BJ (cell line): ENCODE measurements at regions not wholly inside any gene's neighbourhood (a gene's known extent, or its start where the extent isn't known, plus 50 kb on each side); places are given as distances from the start of the nearest gene placed in this dataset.

ENCODE experiments used
- CTCF ChIA-PET: fragments of 350-600 bp; formaldehyde crosslinking; extraction: SDS; loops from one replicate; lab custom pipeline; 2021; ENCODE audit warnings: antibody characterized with exemption, inconsistent platforms; lab: Yijun Ruan, JAX
- POLR2A ChIA-PET: fragments of 300-600 bp; sonication (Branson Sonifier 250); formaldehyde crosslinking; extraction: SDS; loops from one replicate; lab custom pipeline; 2021; ENCODE audit warnings: antibody characterized with exemption; lab: Charles Lee
- DNase-seq: peaks from one replicate; pipeline ENCODE4 v3.0.0-alpha.2; 2011; ENCODE audit warnings: low read depth
- H3K27me3 ChIP-seq: 2 replicates; pipeline ENCODE4 v1.6.0; 2011; ENCODE audit warnings: low read length; ENCODE audit not compliant: control insufficient read depth, insufficient read depth
- H3K36me3 ChIP-seq: 2 replicates; pipeline ENCODE4 v1.5.1; 2011; ENCODE audit warnings: low read length; ENCODE audit not compliant: control insufficient read depth, insufficient read depth
- H3K4me3 ChIP-seq: 2 replicates; pipeline ENCODE4 v1.5.1; 2011; ENCODE audit warnings: low read depth, mild to moderate bottlenecking, control low read depth, low read length
- TF ChIP-seq, protein P1 (sequence below): IDR thresholded peaks from 2 replicates; pipeline ENCODE4 v1.5.1; 2011; ENCODE audit warnings: low read depth, mild to moderate bottlenecking, control low read depth, inconsistent platforms, low read length, moderate library complexity; ENCODE audit not compliant: insufficient read depth

DNA sequence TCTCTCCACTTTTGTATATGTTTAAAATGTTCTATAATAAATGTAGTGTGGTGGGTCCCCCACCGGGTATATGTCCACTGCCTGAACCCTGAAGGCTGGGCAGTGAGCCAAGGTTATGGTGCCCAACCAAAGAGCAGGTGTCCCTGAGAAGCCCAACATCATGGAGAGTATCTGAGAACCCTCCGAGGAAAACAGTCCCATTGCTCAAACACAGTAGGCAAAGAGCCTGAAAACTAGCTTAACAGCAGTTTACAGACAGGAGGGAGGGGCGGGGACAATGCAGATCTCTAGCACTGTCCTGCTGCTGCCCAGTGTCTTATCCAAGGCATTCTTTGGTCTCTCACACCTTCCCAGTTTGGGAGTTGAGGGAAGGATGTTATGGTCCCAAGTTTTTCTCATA lies 91.0 kb downstream of the TMPRSS5 start:
- POLR2A ChIA-PET: no interaction called here
- DNase-seq: no peak
- CTCF ChIA-PET: no interaction called here
- TF ChIP-seq, protein P1, sequence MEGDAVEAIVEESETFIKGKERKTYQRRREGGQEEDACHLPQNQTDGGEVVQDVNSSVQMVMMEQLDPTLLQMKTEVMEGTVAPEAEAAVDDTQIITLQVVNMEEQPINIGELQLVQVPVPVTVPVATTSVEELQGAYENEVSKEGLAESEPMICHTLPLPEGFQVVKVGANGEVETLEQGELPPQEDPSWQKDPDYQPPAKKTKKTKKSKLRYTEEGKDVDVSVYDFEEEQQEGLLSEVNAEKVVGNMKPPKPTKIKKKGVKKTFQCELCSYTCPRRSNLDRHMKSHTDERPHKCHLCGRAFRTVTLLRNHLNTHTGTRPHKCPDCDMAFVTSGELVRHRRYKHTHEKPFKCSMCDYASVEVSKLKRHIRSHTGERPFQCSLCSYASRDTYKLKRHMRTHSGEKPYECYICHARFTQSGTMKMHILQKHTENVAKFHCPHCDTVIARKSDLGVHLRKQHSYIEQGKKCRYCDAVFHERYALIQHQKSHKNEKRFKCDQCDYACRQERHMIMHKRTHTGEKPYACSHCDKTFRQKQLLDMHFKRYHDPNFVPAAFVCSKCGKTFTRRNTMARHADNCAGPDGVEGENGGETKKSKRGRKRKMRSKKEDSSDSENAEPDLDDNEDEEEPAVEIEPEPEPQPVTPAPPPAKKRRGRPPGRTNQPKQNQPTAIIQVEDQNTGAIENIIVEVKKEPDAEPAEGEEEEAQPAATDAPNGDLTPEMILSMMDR: no peak
- H3K27me3 ChIP-seq: no peaks in the 10 kb centered on the region
- no peaks in the 10 kb centered on the region for H3K36me3 ChIP-seq
- no peak overlapping the region for H3K4me3 ChIP-seq

DNA sequence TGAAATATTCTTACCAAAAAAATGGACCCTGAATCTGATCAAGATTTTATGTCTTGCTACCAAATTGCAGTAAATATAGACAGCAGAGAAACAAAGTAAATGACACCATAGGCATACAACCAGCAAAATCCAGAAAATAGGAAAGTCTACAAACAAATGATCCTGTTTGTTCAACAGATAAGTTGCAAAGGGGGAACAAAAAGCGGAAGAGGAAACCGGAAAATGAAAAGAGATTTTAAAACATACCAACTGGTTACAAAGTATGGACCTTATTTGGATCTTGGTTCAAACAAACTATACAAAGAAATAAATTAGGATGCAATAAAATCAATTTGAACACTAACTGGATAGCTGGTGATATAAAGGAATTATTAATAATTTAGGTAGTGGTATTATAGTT lies 92.0 kb downstream of the TMPRSS5 start:
- CTCF ChIA-PET: interaction anchor here (1.4 kb wide), 1 partner anchor 9 kb away, joined by 3 read pairs; no protein-coding TSS in a partner anchor
- DNase-seq: no peak
- no peaks in the 10 kb centered on the region for H3K36me3 ChIP-seq
- no peaks in the 10 kb centered on the region for H3K27me3 ChIP-seq
- H3K4me3 ChIP-seq: no peak overlapping the region
- TF ChIP-seq, protein P1: no peak
- POLR2A ChIA-PET: no interaction called here

DNA sequence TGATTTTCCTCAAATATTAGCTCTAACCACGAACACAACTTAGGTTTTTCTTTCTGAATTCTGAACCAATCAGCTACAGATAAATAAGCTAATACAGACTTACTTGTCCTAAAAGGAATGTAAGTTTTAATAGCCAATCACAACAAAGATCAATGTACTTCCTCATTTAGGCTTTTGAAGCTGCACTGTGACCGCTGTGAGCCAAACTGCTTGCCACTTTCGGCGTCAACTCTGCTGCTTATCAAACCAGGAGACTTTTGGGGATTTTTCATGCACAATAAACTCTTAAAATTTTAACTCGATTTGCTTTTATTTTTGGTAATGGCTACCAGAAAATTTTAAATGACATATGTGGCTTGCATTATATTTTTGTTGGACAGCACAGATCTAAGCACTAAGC lies 92.5 kb downstream of the TMPRSS5 start:
- Histone ChIP-seq H3K27me3 (no peaks in the 10 kb centered on the region), H3K4me3 (no peak overlapping the region), H3K36me3 (no peaks in the 10 kb centered on the region)
- POLR2A ChIA-PET: no interaction called here
- CTCF ChIA-PET: interaction anchor here (1.4 kb wide), 1 partner anchor 9 kb away, joined by 3 read pairs; no protein-coding TSS in a partner anchor
- DNase-seq: no peak
- TF ChIP-seq, protein P1: no peak

DNA sequence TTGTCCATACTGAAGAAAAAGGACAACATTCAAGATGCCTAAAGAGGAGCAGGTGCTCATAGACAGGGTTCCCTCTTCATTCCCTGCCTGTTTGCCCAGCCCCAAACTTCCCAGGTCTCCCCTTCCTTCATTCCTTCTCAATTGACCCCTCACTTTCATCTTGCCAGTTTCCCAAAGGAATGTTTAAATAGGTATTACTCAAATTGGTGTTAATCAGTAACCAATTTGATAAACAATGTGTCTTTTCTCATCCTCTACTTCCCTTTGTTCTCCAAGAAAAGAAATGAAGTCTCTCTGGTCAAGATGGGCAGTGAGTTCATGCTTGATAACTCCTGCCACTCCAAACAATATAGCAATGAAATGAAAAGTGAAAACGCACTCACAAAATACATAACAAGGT lies 101.9 kb downstream of the TMPRSS5 start:
- no peaks in the 10 kb centered on the region for H3K36me3 ChIP-seq
- CTCF ChIA-PET: no interaction called here
- TF ChIP-seq, protein P1: no peak

DNA sequence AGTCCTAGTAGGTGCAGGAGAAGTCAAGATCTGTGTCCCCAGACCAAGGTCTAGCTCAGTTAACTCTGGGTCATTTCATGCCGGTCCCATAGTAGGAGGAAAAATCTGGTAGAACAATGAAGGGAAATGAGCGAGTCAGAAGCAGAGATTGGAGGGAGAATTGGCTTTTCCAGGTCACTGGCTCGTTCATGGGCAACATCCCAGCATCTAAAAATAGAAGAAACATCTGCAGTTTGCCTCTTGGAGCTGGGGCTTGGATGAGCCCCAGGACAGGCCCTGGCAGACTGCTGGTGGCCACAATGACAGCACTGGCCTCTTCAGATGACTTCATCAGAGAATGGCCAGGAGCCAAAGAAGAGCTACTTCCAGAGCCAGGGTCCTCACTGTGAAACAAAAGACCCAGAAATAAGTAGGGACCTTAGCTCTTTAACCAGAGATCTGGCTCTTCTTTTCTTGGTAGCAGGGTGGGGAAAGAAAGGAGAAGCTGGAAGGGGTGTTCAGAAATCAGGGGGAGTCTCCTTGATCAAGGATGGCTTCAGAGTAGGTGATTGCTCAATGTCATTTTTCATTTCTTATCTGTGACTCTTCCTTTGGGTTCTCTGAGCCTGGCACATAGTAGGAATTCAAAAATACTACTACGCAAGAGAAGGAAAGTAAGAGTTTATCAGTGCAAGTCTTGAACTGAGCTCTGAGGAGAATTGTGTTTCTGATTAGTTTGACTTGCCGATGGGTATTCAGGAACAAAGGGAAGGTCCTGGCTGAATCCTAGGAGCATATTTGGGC lies 102.6 kb downstream of the TMPRSS5 start:
- ChIA-PET CTCF (interaction anchor here (1.4 kb wide), 1 partner anchor 12 kb away, joined by 6 read pairs; no protein-coding TSS in a partner anchor), POLR2A (no interaction called here)
- 0 out of 2 replicates have a peak, but pooled peaks cover 1% of the 10 kb centered on the region for H3K27me3 ChIP-seq
- TF ChIP-seq, protein P1: no peak
- H3K4me3 ChIP-seq: no peak overlapping the region
- DNase-seq: no peak
- H3K36me3 ChIP-seq: no peaks in the 10 kb centered on the region

More for the DNA sequence above, 101.9 kb downstream of the TMPRSS5 start:
- POLR2A ChIA-PET: no interaction called here
- DNase-seq: no peak
- H3K27me3 ChIP-seq: 0 out of 2 replicates have a peak, but pooled peaks cover 1% of the 10 kb centered on the region
- H3K4me3 ChIP-seq: no peak overlapping the region
